HG03108 (cell line): ENCODE measurements at regions not wholly inside any gene's neighbourhood (a gene's known extent, or its start where the extent isn't known, plus 50 kb on each side); places are given as distances from the start of the nearest gene placed in this dataset.
"Not testable (repeated sequence)": the region's sequence is repeated elsewhere in the genome, so short reads cannot be mapped to it uniquely, and the experiment has no call there.

Experiments used
- ATAC-seq: cut with Tn5 transposase; IDR thresholded peaks from one replicate; pipeline ENCODE4 v1.9.1; 2021; ENCODE audit warnings: moderate library complexity; ENCODE audit not compliant: unreplicated experiment

DNA sequence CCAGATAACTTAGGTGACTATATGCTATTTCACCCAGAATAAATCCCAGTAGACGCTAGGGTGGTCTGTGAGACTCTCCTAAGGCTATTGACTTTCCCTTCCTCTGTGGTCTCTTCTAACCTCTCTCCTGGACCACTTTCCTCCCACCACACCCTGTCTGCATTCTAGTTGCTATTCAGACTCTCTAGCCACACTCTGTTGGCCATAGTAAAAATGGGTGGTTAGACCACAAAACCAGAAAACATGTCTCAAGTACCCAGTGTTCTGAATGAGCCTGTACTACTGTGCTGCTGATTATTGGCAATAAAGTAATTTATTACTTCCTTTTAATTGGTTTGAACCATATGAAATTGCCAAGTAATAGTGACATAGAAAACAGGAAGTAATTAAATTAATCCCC lies 240.8 kb downstream of the KIF20B start:
- ATAC-seq, result no peak

GRCh38 chr10:89944138-89944537 lies 242.7 kb downstream of the KIF20B start:
- no peak for ATAC-seq

GRCh38 chr10:89946106-89946505 lies 244.7 kb downstream of the KIF20B start:
- no peak for ATAC-seq

- no peak for ATAC-seq
These were observed 248.1 kb downstream of the KIF20B start for GRCh38 chr10:89949496-89949895.

DNA sequence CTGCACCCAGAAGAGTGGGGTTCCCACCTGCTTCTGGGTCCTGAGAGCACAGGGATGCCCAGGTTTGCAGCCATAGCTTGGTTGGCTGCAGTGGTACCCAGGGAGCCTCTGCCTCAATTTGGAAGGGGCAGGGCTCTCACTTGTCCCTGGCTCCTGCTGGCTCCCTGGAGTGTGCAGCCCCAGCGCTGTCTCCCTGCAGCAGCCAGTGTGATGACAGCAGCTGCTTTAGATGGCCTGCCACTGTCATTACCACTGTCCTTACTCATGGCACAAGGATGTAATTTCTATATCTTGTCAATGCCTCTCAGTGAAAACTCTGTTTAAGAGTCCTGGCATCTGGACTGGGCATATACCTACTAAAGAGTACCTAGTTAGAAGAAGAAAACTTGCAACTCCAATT lies 250.9 kb downstream of the KIF20B start:
- no peak for ATAC-seq

GRCh38 chr10:89952751-89953150 lies 251.4 kb downstream of the KIF20B start:
- ATAC-seq, result no peak

DNA sequence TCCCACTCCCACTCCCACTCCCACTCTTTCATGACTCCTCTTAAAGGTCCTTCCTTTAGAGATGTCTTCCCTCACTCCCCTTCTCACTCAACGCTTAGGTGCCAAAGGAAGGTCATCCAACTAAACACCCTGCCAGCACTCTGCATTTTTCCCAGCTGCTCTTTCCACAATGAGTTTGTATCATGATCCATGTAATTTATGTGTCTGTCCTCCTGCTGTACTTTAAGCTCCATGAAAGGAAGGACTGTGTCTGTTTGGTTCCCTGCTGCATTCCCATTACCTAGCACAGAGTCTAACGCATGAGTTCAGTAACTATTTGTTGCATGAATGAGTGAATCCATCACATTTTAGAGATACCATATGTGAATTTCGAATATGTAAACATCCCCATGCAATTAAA lies 252.7 kb downstream of the KIF20B start:
- no peak for ATAC-seq

GRCh38 chr10:89954787-89955566 lies 253.6 kb downstream of the KIF20B start:
- ATAC-seq, result no peak

DNA sequence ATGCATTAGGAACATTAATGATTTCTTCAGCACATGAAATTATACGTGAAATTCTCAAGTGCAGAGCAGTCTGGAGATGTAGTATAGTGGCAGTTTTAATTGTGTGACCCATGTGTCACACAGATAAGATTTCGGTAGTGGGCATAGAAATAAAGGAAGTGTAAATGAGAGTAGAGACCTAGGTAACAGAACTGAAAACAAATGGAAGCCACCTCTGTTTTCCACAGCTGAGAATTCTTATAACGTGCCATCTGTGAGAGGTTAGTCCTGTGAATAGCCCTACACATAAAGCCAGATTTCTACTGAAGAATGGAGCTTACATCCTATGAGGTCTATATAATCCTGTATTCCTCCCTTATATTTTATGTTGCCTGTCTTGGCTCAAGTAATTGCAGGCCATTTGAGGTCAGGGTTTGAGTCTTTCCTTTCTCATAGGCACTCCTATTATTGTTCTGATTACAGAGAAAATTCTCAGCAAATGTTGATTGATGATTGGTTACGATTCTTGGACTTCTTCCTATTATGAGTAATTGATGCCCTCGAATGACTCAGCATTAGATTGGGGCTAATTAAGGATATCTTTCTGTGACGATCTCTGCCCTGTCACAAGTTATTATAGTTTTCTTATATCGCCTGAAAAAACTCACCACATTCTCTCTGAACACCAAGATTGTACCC lies 258.2 kb downstream of the KIF20B start:
- ATAC-seq, result no peak

DNA sequence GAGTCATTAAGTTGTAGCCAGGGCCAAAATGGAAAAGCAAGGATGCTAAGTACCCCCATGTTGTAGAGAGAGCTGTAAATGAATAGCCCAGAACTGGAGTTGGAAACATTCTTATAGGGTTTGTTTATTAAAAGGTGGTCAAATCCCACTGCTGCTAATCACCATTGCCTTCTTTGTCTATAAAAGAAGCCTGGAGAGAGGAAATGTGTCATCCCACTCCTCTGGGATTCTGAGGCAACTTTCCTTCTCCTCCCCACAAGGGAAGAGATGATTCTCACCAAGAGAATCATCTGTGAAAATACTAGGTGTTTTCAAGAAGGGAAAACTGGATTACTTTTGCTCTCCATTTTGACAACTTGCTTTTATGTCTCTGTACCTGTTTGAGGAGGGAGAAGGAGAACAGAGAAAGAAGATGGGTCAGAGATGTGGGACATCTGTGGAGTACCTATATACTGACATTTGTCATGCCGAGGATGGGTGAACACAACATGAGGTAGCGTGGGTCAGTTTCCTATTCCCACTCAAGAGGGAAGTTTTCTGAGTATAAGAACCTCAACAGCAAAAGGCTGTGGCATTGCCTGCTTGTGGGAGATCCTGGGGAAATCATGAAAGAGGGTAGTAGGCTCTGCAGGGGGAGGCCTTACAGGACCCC lies 262.2 kb downstream of the KIF20B start:
- no peak for ATAC-seq

DNA sequence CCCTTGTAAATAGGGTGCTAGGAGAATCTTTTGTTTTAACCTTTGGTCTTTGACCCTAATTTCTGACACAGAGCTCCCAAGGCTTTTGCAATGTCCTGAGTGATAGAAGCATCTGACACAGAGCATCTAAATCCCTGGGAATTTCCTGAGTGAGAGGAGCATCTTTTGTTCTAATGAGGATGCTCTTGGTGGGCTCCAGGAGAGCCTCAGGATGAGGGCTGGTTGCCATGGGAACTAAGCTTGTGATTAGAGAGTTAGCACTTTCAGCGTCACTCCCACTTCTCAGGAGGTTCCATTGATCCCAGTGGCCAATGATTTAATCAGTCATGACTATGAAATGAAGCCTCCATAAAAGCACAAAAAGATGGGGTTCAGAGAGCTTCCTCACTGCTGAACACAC lies 264.8 kb downstream of the KIF20B start:
- ATAC-seq, result no peak

DNA sequence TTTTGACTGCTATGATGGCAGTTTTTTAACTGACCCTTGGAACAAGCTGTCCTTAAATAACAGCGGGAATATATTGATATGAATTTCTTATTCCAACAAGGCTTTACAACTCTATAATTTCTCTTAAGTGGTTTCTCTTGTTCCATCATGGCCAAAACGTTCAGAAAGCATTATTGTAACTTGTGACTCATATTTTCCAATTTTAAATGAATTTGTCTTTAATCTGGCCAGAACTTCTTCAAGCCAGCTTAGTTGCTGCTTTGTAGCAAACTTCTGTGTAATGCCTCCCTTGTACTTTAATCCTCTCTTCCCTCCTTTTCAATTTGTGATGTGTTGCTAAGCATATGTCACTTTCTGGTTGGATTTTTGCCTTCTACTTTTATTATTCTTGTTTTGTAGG lies 271.9 kb downstream of the KIF20B start:
- ATAC-seq, result no peak

DNA sequence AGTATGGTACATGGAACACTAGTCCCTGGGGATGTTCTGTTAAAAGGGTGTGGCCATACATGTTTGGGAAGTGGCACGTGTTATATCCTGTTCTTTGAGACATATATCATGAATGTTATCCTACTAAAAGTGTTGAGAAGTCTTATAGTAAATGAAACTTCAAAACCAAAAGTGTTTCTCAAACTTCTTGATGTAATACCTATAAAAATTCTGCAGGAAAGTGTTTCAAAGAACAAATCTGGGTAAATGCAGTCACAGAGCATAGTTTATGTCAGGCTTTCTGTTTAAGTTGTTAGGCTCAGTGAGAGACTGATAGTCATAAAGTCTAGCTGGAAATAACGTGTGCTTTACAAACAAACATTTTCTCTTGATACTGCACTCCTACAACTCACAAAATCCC lies 273.7 kb downstream of the KIF20B start:
- no peak for ATAC-seq

DNA sequence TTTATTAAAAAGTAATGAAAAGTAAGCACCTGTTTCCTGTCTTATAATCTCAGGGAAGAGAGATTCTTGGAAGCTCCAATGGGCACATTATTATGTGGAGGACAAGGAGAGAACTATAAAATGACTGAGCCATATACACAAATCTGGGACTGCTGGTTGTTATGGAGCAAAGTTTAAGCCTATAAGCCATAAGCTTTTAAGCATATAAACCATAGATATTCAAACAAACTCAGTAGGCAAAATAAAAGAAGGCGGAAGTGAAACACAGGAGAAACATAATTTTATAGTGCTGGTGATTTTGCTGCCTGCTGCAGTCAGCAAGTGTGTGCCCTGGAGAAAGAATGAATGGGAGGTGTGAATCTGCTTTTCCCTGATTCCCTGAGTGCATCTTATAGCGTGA lies 274.4 kb downstream of the KIF20B start:
- no peak for ATAC-seq

- ATAC-seq, result no peak
These were observed 276.7 kb downstream of the KIF20B start for GRCh38 chr10:89978081-89978480.

DNA sequence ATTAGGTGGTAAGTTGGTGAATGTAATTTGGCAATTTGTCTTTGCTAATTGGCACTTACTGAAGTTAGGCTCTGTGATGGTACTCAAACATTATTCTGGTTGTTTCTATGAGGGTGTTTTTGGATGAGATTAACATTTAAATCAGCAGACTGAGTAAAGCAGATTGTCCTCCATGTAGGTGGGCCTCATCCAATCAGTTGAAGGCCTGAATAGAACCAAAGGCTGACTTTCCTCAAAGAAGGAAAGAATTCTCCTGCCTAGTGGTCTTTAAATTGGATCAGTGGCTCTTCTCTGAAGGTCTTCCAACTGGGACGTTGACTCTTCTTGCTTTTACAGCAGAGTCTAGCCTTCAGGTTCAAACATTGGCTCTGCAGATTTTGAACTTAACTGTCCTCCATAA lies 278.3 kb downstream of the KIF20B start:
- no peak for ATAC-seq

GRCh38 chr10:89980166-89980565 lies 278.8 kb downstream of the KIF20B start:
- no peak for ATAC-seq

GRCh38 chr10:89981891-89982290 lies 280.5 kb downstream of the KIF20B start:
- ATAC-seq, result no peak

GRCh38 chr10:89985446-89985845 lies 284.1 kb downstream of the KIF20B start:
- no peak for ATAC-seq

GRCh38 chr10:89988361-89988760 lies 287.0 kb downstream of the KIF20B start:
- ATAC-seq, result not testable (repeated sequence)

DNA sequence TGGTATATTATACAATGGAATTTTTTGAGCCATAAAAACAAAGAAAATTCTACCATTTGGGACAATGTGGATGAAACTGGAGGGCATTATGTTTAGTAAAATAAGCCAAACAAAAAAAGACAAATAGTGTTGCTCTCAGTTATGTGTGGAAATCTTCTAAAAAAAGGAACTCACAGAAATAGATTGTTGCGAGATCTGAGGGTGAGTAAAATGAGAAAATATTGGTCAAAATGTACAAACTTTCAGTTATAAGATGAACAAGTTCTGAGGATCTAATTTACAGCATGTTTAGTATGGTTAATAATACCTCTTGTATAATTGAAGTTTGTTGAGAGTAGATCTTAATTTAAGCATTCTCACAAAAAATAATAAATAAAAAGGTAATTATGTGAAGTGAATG lies 291.2 kb downstream of the KIF20B start:
- ATAC-seq, result no peak

DNA sequence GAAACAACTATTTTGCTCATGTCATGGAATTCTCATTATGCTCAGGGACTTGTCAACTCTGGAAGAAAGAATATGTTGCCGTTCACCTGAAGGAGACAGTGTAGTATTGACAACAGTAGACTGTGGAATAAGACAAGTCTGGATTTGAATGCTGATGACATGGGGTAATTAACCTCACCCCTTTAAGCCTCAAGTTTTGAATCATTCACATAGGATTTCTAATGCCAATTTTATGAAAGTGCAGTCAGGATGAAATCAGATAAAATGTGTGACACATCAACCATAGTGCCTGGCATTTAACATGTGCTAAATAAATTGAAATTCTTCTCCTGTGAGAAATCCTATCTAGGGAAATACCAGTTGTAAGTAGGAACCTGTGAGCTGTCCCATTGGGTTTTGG lies 305.8 kb downstream of the KIF20B start:
- no peak for ATAC-seq
